Trophoblast cell (in vitro differentiated cells and primary cell): ENCODE measurements at regions not wholly inside any gene's neighbourhood (a gene's known extent, or its start where the extent isn't known, plus 50 kb on each side); places are given as distances from the start of the nearest gene placed in this dataset.

ENCODE experiments used
- DNase-seq, 2 donors: peaks; one replicate each; pipeline ENCODE4 v3.0.0-alpha.2; 2016
- H2AFZ ChIP-seq: 2 replicates; pipeline ENCODE4 v1.6.1; 2013; ENCODE audit warnings: low read length, moderate library complexity, mild to moderate bottlenecking; ENCODE audit not compliant: insufficient read depth, poor library complexity
- H2AK5ac ChIP-seq: 2 replicates; pipeline ENCODE4 v1.6.1; 2013; ENCODE audit warnings: mild to moderate bottlenecking, low read length
- H2BK120ac ChIP-seq: 2 replicates; pipeline ENCODE4 v1.6.1; 2013; ENCODE audit warnings: low read length, mild to moderate bottlenecking, moderate library complexity; ENCODE audit not compliant: insufficient read depth, poor library complexity
- H2BK12ac ChIP-seq: 2 replicates; pipeline ENCODE4 v1.6.1; 2013; ENCODE audit warnings: mild to moderate bottlenecking, low read length, moderate library complexity
- H2BK5ac ChIP-seq: 2 replicates; pipeline ENCODE4 v1.6.1; 2013; ENCODE audit warnings: low read length, low read depth, moderate library complexity, mild to moderate bottlenecking; ENCODE audit not compliant: poor library complexity
- H3K14ac ChIP-seq: 2 replicates; pipeline ENCODE4 v1.6.1; 2013; ENCODE audit warnings: mild to moderate bottlenecking, low read length
- H3K18ac ChIP-seq: 2 replicates; pipeline ENCODE4 v1.6.1; 2013; ENCODE audit warnings: mild to moderate bottlenecking, low read length
- H3K23ac ChIP-seq: 2 replicates; pipeline ENCODE4 v1.6.1; 2013; ENCODE audit warnings: low read length
- H3K27ac ChIP-seq: 2 replicates; pipeline ENCODE4 v1.5.1; 2013; ENCODE audit warnings: low read depth, mild to moderate bottlenecking, inconsistent platforms, low read length, moderate library complexity
- H3K27me3 ChIP-seq: 2 replicates; pipeline ENCODE4 v1.6.1; 2013; ENCODE audit warnings: inconsistent platforms, mild to moderate bottlenecking, low read length, moderate library complexity; ENCODE audit not compliant: insufficient read depth
- H3K36me3 ChIP-seq, 2 experiments: 1 replicate in 1 of 2; 2 replicates in 1 of 2; pipeline ENCODE4 v1.6.1; 2013; ENCODE audit warnings: low read length in 2 of 2, mild to moderate bottlenecking in 2 of 2, moderate library complexity in 1 of 2; ENCODE audit not compliant: insufficient read depth in 2 of 2, control insufficient read depth in 1 of 2
- H3K4ac ChIP-seq: 2 replicates; pipeline ENCODE4 v1.6.1; 2013; ENCODE audit warnings: low read depth, mild to moderate bottlenecking, low read length, moderate library complexity
- H3K4me1 ChIP-seq, 2 experiments: 1 replicate in 1 of 2; 2 replicates in 1 of 2; pipeline ENCODE4 v1.6.1; 2013; ENCODE audit warnings: low read length in 2 of 2, mild to moderate bottlenecking in 2 of 2, moderate library complexity in 1 of 2; ENCODE audit not compliant: insufficient read depth in 2 of 2, control insufficient read depth in 1 of 2
- H3K4me2 ChIP-seq: 2 replicates; pipeline ENCODE4 v1.6.1; 2013; ENCODE audit warnings: inconsistent platforms, mild to moderate bottlenecking, low read length, moderate library complexity
- H3K4me3 ChIP-seq: 2 replicates; pipeline ENCODE4 v1.5.1; 2013; ENCODE audit warnings: mild to moderate bottlenecking, low read depth, low read length, inconsistent platforms
- H3K79me1 ChIP-seq: one replicate; pipeline ENCODE4 v1.6.1; 2013; ENCODE audit warnings: low read length
- H3K79me2 ChIP-seq: 2 replicates; pipeline ENCODE4 v1.6.1; 2013; ENCODE audit warnings: low read length, mild to moderate bottlenecking; ENCODE audit not compliant: control insufficient read depth, insufficient read depth, poor library complexity
- H3K9ac ChIP-seq: 2 replicates; pipeline ENCODE4 v1.6.1; 2013; ENCODE audit warnings: mild to moderate bottlenecking, low read length
- H3K9me3 ChIP-seq: 2 replicates; pipeline ENCODE4 v1.6.1; 2013; ENCODE audit warnings: low read depth, mild to moderate bottlenecking, control low read depth, inconsistent platforms, low read length; ENCODE audit not compliant: insufficient read depth
- H4K12ac ChIP-seq: 2 replicates; pipeline ENCODE4 v1.6.1; 2013; ENCODE audit warnings: low read depth, mild to moderate bottlenecking, low read length, moderate library complexity
- H4K8ac ChIP-seq: 2 replicates; pipeline ENCODE4 v1.6.1; 2013; ENCODE audit warnings: low read depth, mild to moderate bottlenecking, low read length, moderate library complexity
- H4K91ac ChIP-seq: one replicate; pipeline ENCODE4 v1.6.1; 2013; ENCODE audit warnings: low read depth, mild to moderate bottlenecking, low read length, moderate library complexity
- WGBS: extraction: QIAGEN DNeasy Blood & Tissue Kit; methylation state at CpG from one replicate; pipeline ENCODE4 v1.1.7; 2013; ENCODE audit warnings: missing lambda C conversion rate; ENCODE audit not compliant: insufficient read length, insufficient coverage; ENCODE audit errors: extremely low coverage; 5-methylcytosine and 5-hydroxymethylcytosine counted together

DNA sequence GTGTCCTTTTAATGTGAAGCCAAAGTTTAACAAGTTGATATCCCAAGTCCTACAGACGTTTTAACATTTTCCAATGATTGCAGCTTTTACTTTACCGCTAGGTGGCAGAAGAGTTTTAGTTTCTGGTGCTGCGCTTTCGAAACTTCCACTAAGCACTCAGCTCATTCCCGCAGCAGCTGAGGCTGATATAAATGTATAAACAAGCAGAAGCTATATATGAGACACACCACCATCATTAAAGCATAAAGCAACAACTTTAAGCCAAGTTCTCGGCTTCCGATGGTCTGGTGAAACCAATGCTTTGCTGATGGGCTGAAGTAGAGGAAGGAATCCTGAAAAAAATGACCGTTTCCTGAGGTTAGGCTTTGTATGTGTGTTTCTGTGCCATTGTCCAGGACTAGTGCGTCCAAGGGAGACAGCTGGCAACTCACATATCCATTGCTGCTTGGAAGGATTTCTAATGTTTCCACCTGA, 753.9 kb downstream of the OLFM4 start:
- Histone ChIP-seq H2BK5ac (no peak overlapping the region), H2AFZ (no peak overlapping the region), H3K36me3 (no peaks in the 10 kb centered on the region), H3K18ac (no peak overlapping the region), H4K91ac (no peak overlapping the region), H3K9me3 (no peaks in the 10 kb centered on the region), H3K4ac (no peak overlapping the region), H3K27me3 (no peaks in the 10 kb centered on the region), H2AK5ac (no peak overlapping the region), H3K79me2 (no peaks in the 10 kb centered on the region), H4K12ac (no peak overlapping the region), H3K14ac (no peak overlapping the region), H4K8ac (no peak overlapping the region), H3K79me1 (no peaks in the 10 kb centered on the region), H3K9ac (no peak overlapping the region), H2BK120ac (no peak overlapping the region), H3K4me1 (no peaks in the 10 kb centered on the region), H3K4me2 (no peak overlapping the region), H3K23ac (no peak overlapping the region), H3K4me3 (no peak overlapping the region), H3K27ac (no peak overlapping the region), H2BK12ac (no peak overlapping the region)
- no CpG with 5 or more reads among the region's 9 CpGs for WGBS
- peak; percentile 2 to 79 for DNase-seq

DNA sequence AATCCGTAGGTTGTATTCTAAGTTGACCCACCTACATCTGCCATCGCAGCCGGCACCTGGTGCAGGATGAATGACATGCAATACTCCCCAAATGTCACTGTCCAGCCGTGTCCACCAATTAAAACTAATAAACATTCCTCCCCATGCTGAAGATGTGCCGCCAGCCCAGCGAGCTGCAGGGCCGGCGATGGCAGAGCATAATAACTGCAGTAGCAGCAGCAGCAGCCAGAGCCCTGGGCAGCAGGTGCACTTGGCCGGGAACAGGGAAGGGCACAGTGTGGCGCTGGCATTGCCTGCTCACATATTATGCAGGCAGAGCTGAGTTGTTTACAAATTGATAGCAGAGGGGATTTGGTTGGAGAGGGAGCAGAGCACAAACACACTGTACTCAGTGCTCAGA, 754.9 kb downstream of the OLFM4 start:
- no peak overlapping the region for H3K4me2 ChIP-seq
- no peaks in the 10 kb centered on the region for H3K27me3 ChIP-seq
- no peak overlapping the region for H2AK5ac ChIP-seq
- H4K91ac ChIP-seq: no peak overlapping the region
- H3K14ac ChIP-seq: no peak overlapping the region
- H3K79me1 ChIP-seq: no peaks in the 10 kb centered on the region
- H2BK5ac ChIP-seq: no peak overlapping the region
- H3K18ac ChIP-seq: no peak overlapping the region
- H2BK120ac ChIP-seq: no peak overlapping the region
- H3K36me3 ChIP-seq: no peaks in the 10 kb centered on the region
- H3K9me3 ChIP-seq: no peaks in the 10 kb centered on the region
- no peak for DNase-seq
- no peaks in the 10 kb centered on the region for H3K79me2 ChIP-seq
- no peak overlapping the region for H2AFZ ChIP-seq
- WGBS: no CpG with 5 or more reads among the region's 10 CpGs
- no peaks in the 10 kb centered on the region for H3K4me1 ChIP-seq
- no peak overlapping the region for H3K27ac ChIP-seq
- no peak overlapping the region for H3K9ac ChIP-seq
- H4K12ac ChIP-seq: no peak overlapping the region
- H4K8ac ChIP-seq: no peak overlapping the region
- H3K23ac ChIP-seq: no peak overlapping the region
- H2BK12ac ChIP-seq: no peak overlapping the region
- H3K4me3 ChIP-seq: no peak overlapping the region
- H3K4ac ChIP-seq: no peak overlapping the region

DNA sequence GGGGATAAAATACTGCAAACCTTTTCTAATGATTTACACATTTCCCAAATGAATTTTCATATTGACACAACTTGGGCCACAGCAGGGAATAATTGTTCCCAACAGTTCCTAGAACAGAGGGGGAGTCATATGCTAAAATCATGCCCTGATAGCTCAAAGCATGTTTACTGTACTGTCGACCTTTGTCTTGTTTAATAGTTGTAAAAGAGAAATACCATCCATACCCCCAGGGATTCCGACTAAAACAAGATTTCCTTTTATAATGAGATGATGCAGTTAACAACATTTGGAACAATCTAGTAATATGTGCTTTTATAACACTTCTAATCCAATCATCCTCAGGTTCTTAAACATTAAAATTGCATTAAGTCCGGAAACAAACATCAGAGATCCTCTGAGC, 759.7 kb downstream of the OLFM4 start:
- Histone ChIP-seq H2BK120ac (no peak overlapping the region), H3K4me1 (no peaks in the 10 kb centered on the region), H3K4me3 (no peak overlapping the region), H2AFZ (no peak overlapping the region), H3K36me3 (no peaks in the 10 kb centered on the region), H4K12ac (no peak overlapping the region), H2AK5ac (no peak overlapping the region), H3K27ac (no peak overlapping the region), H4K8ac (no peak overlapping the region), H3K18ac (no peak overlapping the region), H2BK12ac (no peak overlapping the region), H3K4me2 (no peak overlapping the region), H3K23ac (no peak overlapping the region), H3K4ac (no peak overlapping the region), H2BK5ac (no peak overlapping the region), H4K91ac (no peak overlapping the region), H3K9me3 (no peaks in the 10 kb centered on the region), H3K14ac (no peak overlapping the region), H3K79me2 (no peaks in the 10 kb centered on the region), H3K27me3 (no peaks in the 10 kb centered on the region), H3K79me1 (no peaks in the 10 kb centered on the region), H3K9ac (no peak overlapping the region)
- no peak for DNase-seq
- WGBS: no CpG with 5 or more reads among the region's 3 CpGs

DNA sequence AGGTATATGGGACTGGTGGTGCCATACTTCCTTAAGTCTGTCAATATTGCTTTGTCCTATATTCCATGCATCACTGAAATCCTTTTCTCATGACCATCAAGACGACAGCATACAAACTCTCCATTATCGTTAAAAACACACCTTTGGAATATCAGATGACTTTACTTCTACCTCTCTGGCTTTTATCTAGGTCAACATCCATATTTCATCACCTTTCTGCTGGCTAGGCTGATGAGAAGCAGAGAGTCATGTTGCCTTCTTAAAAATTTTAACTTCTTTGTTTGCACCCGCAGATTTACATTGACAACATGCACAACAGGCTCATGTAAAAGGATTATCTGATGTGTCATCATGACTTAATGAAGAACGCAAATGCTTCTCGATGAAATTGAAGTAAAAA, 771.4 kb downstream of the OLFM4 start:
- Histone ChIP-seq H3K4me3 (no peak overlapping the region), H3K27ac (no peak overlapping the region)

More for the DNA sequence above, 771.4 kb downstream of the OLFM4 start:
- Histone ChIP-seq H3K27me3 (no peaks in the 10 kb centered on the region), H2AK5ac (no peak overlapping the region), H2BK12ac (no peak overlapping the region), H3K4me1 (no peaks in the 10 kb centered on the region), H3K4ac (no peak overlapping the region), H3K14ac (no peak overlapping the region), H4K91ac (no peak overlapping the region), H3K23ac (no peak overlapping the region), H2BK120ac (no peak overlapping the region), H3K36me3 (no peaks in the 10 kb centered on the region), H2BK5ac (no peak overlapping the region), H4K8ac (no peak overlapping the region), H2AFZ (no peak overlapping the region), H3K9me3 (no peaks in the 10 kb centered on the region), H3K18ac (no peak overlapping the region), H3K4me2 (no peak overlapping the region), H3K79me2 (no peaks in the 10 kb centered on the region), H4K12ac (no peak overlapping the region), H3K9ac (no peak overlapping the region), H3K79me1 (no peaks in the 10 kb centered on the region)
- DNase-seq: peak in 1 of 2 donors; percentile 28
- no CpG with 5 or more reads among the region's 5 CpGs for WGBS
